GM18511 (cell line): ENCODE measurements at regions not wholly inside any gene's neighbourhood (a gene's known extent, or its start where the extent isn't known, plus 50 kb on each side); places are given as distances from the start of the nearest gene placed in this dataset.

ENCODE experiments used
- ATAC-seq: cut with Tn5 transposase; IDR thresholded peaks from one replicate; pipeline ENCODE4 v1.9.1; 2021; ENCODE audit warnings: mild to moderate bottlenecking, moderate library complexity; ENCODE audit not compliant: unreplicated experiment

DNA sequence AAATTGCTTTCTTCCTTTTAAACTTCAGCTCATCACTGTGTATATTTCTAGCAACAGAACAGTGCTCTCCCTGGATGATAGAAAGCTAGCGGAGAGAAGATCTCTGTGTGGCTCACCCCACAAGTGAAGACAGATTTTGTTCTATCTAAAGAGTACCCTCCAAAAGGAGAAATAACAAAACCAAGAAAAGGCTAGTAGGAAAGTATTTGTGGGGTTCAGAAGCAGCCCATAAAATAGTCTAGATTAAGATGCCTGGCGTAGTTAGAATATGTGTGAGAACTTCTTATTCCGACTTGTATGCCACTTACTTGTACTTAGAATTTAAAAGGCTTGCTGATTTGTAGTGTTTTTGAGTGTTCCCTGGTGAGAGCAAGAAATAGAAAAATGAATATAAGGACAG is 214.9 kb upstream of the IL12A start:
- ATAC-seq = no peak

GRCh38 chr3:159775372-159775961 is 213.2 kb upstream of the IL12A start:
- no peak for ATAC-seq

GRCh38 chr3:159776779-159777178 is 211.9 kb upstream of the IL12A start:
- ATAC-seq = no peak

DNA sequence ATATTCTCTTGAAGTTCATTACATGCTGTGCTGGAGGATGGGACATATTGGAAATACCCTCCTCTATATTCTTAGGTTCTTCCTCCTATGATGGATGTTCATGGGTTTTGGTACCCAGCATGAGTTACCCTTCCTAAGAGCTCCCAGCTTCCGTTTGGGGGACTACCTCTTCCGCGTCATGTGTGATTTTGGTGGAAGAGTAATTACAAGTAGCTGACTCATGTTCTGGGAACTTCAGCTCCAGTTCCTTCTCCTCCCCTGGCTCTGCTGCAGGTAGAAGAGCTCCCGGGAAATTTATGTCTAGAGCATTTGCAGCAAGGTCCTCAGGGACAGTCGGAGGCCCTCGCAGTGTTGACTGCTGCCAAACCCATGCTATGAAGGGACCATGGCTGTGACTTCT is 208.8 kb upstream of the IL12A start:
- ATAC-seq = no peak

GRCh38 chr3:159781867-159782266 is 206.8 kb upstream of the IL12A start:
- no peak for ATAC-seq

- ATAC-seq = no peak
Observed at GRCh38 chr3:159782724-159783421, 205.8 kb upstream of the IL12A start.

DNA sequence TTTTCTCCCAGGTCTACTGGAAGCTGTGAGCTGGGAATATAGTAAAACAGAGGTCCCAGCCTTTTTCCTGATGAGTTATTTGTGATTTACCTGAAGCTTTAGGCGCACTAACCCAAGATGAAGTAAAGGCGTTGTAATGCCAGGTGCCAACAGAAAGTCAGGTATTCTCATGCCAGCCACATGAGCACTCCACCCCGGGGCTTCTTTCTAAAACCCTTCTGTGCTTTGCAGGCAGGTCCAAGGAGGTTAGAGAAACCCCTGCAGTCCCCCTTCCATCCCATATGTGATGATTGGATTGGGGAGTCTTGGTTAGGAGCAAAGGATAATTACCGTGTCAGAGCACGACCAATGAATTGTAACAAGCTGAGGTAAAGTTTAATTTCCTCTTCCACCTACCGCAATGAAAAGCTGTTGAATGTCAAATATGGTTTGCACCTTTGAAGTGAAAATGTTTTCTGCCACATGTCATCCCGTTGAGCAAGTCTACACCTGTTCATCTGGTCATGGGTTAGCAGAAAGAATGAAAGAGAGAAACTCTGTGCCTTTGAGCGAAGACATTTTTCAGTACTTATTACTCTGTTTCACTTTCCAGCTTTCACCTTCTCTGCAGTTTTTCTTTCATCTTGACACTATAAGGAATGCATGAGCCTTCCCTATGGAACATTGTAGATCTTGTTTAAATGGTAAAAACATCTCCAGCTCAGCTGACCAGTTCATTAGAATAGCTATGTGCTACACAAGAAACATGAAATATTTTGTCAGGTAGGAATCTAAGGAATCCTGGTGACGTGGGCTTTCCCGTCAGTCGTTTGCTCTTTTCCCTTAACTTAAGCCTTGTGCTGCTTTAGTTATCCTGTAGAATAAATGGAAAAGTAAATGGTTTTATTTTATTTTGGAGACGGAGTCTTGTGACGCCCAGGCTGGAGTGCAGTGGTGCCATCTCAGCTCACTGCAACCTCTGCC is 204.6 kb upstream of the IL12A start:
- ATAC-seq = peak; percentile 68

GRCh38 chr3:159785273-159785708 is 203.3 kb upstream of the IL12A start:
- no peak for ATAC-seq

DNA sequence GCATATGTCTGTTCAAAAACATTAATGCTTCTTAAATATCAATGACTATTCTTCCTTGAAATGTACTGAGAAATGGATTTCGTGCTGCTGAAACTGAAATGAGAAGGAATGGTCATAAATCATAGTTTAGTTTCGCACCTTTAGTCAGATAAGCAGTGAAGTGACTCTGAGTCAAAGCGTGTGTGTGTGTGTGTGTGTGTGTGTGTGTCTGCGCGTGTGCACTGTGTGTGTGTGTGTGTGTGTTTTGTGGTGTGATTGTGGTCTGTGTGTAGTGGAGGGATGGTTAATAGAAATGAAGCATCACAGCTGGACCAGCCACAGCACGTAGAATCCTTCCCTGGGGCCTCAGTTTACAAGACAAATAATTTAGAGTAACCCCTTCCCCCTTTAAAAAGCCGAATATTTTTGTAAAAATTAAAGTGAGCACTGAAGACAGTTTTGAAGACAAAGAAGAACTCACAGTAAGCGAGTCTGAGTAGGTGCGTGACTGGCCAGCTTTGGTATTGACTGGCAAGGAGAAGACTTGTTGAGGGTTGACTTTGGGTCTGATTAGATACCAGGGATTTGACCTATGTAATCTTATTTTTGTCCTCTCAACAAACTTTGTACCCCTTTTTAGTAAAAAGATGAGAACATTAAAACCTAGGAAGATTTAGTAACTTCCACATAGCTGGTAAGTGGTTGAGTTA is 202.0 kb upstream of the IL12A start:
- no peak for ATAC-seq

DNA sequence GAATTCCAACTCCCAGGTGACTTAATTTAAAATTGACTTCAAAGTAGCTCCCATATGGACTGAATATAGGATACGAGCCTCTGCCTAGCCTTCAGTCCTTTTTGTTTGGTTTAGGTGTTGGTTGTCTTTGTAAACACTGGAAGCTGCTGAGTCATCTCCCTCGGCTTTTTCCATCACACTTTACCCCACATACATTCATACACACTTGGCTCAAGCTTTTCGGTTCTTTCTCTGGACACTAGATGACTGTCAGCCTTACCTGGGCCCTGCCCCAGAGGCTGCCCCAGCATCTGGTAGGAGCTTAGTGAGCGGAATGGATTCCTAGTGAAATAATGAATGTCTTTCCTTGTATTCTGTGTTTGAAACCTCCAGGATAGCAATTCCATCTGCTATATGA is 201.5 kb upstream of the IL12A start:
- ATAC-seq = no peak

- ATAC-seq = no peak
Observed at GRCh38 chr3:159787794-159788205, 200.8 kb upstream of the IL12A start.

- ATAC-seq = no peak
Observed at GRCh38 chr3:159788291-159788690, 200.3 kb upstream of the IL12A start.

DNA sequence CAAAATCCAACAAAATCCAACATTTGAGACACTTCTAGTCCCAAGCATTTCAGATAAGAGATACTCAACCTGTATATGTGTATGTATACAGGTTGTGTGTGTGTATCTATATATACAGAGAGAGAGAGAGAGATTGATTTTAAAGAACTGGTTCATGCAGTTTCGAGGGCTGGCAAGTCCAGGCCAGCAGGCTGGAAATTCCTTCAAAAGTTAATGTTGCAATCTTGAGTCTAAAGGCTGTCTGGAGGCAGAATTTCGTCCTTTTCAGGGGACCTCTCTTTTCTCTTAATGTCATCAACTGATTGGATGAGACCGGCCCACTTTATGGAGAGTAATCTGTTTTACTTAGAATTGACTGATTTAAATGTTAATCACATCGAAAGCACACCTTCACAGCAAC is 199.6 kb upstream of the IL12A start:
- no peak for ATAC-seq

GRCh38 chr3:159789742-159790635 is 198.6 kb upstream of the IL12A start:
- ATAC-seq = peak; percentile 47

- ATAC-seq = no peak
Observed at GRCh38 chr3:159791336-159791735, 197.3 kb upstream of the IL12A start.

DNA sequence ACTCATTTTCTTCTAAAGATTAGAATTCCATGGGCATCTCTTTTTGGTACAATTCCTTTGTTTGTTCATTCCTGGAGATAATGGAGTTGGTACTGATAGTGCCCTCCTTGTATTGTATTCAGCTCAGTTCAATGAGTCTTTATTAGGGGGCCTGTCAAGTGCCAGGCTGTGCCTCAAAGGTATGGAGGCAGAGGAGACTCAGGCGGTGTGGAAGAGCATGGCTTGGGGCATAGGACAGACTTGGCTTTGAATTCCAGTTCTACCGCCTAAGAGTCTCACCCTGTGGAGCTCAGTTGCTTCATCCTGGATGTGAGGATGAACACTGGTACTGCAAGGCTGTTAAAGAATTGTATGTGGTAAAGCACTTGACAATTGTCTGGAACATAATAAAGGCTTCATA is 196.6 kb upstream of the IL12A start:
- no peak for ATAC-seq

DNA sequence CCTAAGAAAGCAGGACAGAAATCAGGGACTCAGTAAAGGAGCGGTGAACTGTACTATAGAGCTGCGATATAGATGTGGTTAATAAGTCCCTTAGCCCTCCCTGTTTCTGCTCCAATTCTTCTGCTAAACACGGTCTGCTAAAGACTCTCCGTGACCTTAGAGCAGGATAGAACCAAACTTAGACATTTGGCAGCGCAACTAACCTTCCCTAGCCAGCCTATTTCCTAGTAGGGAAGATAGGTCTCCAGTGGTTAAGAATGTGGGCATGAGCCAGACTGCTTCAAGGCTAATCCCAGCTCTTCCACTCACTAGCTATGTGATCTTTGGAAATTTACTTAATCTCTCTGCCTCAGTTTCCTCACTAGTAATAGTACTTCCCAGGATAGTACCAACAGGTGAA is 193.6 kb upstream of the IL12A start:
- no peak for ATAC-seq

GRCh38 chr3:159795681-159796175 is 192.9 kb upstream of the IL12A start:
- no peak for ATAC-seq

GRCh38 chr3:159796226-159796625 is 192.4 kb upstream of the IL12A start:
- ATAC-seq = no peak

- ATAC-seq = no peak
Observed at GRCh38 chr3:159796744-159797143, 191.9 kb upstream of the IL12A start.
